PFSK-1 (cell line): ENCODE measurements at regions not wholly inside any gene's neighbourhood (a gene's known extent, or its start where the extent isn't known, plus 50 kb on each side); places are given as distances from the start of the nearest gene placed in this dataset.

Experiments
- FOXP2 ChIP-seq: optimal IDR thresholded peaks from 2 replicates; pipeline ENCODE3; 2011; ENCODE audit warnings: borderline replicate concordance, control low read depth, inconsistent platforms; ENCODE audit not compliant: insufficient read depth; ENCODE audit errors: extremely low read length, extremely low read depth
- POLR2AphosphoS5 ChIP-seq: IDR thresholded peaks from 2 replicates; pipeline ENCODE4 v1.6.1; 2012; ENCODE audit warnings: low read depth, mild to moderate bottlenecking, control low read depth, low read length, moderate library complexity
- REST ChIP-seq, 2 experiments: IDR thresholded peaks; 2 replicates each; pipeline versions ENCODE4 v1.6.1 to v1.8.0; 2011 to 2012; ENCODE audit warnings: low read depth in 2 of 2, low read length in 2 of 2, control low read depth in 1 of 2, inconsistent platforms in 1 of 2, mild to moderate bottlenecking in 1 of 2, moderate library complexity in 1 of 2; ENCODE audit not compliant: insufficient read depth in 1 of 2
- SIN3A ChIP-seq: IDR thresholded peaks from 2 replicates; pipeline ENCODE4 v1.6.1; 2012; ENCODE audit warnings: mild to moderate bottlenecking, low read length, moderate library complexity, borderline replicate concordance; ENCODE audit not compliant: insufficient read depth
- TAF1 ChIP-seq: IDR thresholded peaks from 2 replicates; pipeline ENCODE4 v1.6.1; 2012; ENCODE audit warnings: low read length, control low read depth, borderline replicate concordance; ENCODE audit not compliant: insufficient read depth

DNA sequence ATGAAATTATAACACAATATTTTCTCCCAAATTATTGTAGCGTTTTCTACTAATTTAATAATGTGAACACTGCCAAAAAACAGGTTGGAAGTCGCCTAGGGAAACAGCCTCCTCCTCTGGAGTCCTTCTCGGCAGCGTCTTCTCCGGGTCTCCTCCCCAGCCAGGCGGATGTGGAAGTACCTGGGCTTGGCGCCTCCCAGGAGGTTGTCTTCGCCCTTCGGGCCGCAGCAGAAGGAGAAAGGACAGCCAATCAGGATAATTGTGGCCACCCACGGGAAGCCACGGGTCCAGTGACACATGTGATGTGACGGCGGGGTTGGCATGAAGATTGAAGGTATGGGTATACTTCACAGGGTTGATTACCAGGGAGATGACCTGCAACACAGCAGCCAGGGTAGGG, 491.2 kb downstream of the PYDC2 start:
- TF ChIP-seq SIN3A (no peak), REST (IDR thresholded peaks at IDR 0.05; ENCODE audit: insufficient read depth in 1 of 2, low read depth in 2 of 2, low read length in 2 of 2) (no peak), TAF1 (no peak), POLR2AphosphoS5 (no peak), FOXP2 (no peak)

GRCh38 chr3:191952609-191953008, 491.6 kb downstream of the PYDC2 start:
- TF ChIP-seq TAF1 (no peak), REST (IDR thresholded peaks at IDR 0.05; ENCODE audit: insufficient read depth in 1 of 2, low read depth in 2 of 2, low read length in 2 of 2) (no peak), POLR2AphosphoS5 (no peak), FOXP2 (no peak), SIN3A (no peak)

DNA sequence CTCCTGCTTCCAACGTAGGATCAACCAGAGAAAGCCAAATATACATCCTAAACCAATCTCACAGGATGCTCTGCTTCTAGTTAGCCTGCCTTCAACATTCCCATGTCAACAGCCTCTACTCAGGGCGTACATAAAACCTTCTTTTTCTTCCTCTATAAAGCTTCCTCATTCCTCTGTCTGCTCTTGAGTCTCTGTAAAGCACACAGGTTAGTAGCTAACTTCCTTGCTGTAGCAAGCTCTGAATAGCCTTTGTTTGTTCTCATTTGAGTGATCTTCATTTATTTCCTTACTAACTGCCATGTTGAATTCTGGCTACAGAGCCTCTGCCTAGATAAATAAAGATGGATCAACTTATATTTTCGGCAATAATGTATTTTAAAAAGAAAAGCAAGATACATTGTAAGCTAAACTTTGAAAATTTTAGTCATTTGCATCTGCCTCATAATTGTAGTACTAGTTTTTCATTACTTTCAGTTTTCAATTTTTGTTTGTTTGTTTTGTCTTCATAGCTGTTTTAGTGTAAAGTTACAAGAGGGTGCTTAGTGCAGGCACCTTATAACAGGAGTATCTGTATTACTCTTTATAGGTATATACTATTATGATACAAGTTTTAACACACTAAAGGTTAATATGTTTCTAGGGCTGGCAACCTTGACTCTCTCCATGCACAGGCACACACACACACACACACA, 498.2 kb downstream of the PYDC2 start:
- TF ChIP-seq REST (IDR thresholded peaks at IDR 0.05; ENCODE audit: insufficient read depth in 1 of 2, low read depth in 2 of 2, low read length in 2 of 2) = no peak
- TF ChIP-seq FOXP2 = no peak
- no peak for TF ChIP-seq TAF1
- no peak for TF ChIP-seq SIN3A
- TF ChIP-seq POLR2AphosphoS5 = no peak

- TF ChIP-seq POLR2AphosphoS5 = no peak
- no peak for TF ChIP-seq REST (IDR thresholded peaks at IDR 0.05; ENCODE audit: insufficient read depth in 1 of 2, low read depth in 2 of 2, low read length in 2 of 2)
- TF ChIP-seq TAF1 = no peak
- TF ChIP-seq SIN3A = no peak
- TF ChIP-seq FOXP2 = no peak
Observed at GRCh38 chr3:191959876-191960413, 499.0 kb downstream of the PYDC2 start.

GRCh38 chr3:191961022-191961421, 500.1 kb downstream of the PYDC2 start:
- no peak for TF ChIP-seq SIN3A
- no peak for TF ChIP-seq TAF1
- no peak for TF ChIP-seq FOXP2
- TF ChIP-seq REST (IDR thresholded peaks at IDR 0.05; ENCODE audit: insufficient read depth in 1 of 2, low read depth in 2 of 2, low read length in 2 of 2) = no peak
- TF ChIP-seq POLR2AphosphoS5 = no peak
